ENCODE measurements at regions not wholly inside any gene's neighbourhood (a gene's known extent, or its start where the extent isn't known, plus 50 kb on each side); places are given as distances from the start of the nearest gene placed in this dataset.

DNA sequence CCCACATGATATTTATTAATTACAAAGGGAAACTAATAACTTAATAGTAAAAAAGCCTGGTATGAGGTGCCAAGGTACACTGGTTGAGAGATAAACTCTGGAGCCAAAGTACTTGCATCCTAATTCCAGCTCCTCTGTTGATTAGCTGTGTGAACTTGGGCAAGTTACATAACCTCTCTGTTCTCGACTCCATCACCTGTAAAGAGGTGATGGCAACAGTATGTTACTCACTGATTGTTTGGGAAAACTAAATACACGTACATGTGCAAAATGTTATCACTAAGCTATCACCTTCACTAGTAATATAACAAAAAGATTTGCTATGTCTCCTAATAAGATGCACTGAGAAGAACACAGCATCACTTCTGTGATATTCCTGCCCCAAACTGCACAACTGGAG lies 206.4 kb downstream of the MEX3B start (continued):
- TF ChIP-seq, protein P1, sequence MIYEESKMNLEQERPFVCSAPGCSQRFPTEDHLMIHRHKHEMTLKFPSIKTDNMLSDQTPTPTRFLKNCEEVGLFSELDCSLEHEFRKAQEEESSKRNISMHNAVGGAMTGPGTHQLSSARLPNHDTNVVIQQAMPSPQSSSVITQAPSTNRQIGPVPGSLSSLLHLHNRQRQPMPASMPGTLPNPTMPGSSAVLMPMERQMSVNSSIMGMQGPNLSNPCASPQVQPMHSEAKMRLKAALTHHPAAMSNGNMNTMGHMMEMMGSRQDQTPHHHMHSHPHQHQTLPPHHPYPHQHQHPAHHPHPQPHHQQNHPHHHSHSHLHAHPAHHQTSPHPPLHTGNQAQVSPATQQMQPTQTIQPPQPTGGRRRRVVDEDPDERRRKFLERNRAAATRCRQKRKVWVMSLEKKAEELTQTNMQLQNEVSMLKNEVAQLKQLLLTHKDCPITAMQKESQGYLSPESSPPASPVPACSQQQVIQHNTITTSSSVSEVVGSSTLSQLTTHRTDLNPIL (CRISPR knock-in tag; IDR thresholded peaks at IDR 0.05) = no peak
- TF ChIP-seq, protein P2, sequence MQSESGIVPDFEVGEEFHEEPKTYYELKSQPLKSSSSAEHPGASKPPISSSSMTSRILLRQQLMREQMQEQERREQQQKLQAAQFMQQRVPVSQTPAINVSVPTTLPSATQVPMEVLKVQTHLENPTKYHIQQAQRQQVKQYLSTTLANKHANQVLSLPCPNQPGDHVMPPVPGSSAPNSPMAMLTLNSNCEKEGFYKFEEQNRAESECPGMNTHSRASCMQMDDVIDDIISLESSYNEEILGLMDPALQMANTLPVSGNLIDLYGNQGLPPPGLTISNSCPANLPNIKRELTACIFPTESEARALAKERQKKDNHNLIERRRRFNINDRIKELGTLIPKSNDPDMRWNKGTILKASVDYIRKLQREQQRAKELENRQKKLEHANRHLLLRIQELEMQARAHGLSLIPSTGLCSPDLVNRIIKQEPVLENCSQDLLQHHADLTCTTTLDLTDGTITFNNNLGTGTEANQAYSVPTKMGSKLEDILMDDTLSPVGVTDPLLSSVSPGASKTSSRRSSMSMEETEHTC (IDR thresholded peaks at IDR 0.05) = no peak
- TF ChIP-seq CHD1 (IDR thresholded peaks at IDR 0.05; ENCODE audit: low read length) = no peak
- peak; percentile 60 for TF ChIP-seq ZFP36 (IDR thresholded peaks at IDR 0.05; ENCODE audit: low read depth, low read length, partially characterized antibody)
- TF ChIP-seq SMARCE1 (IDR thresholded peaks at IDR 0.05) = no peak
- TF ChIP-seq MTA2 (IDR thresholded peaks at IDR 0.05; ENCODE audit: low read depth) = no peak
- TF ChIP-seq POU5F1 (IDR thresholded peaks at IDR 0.05; ENCODE audit: borderline replicate concordance, low read depth, low read length, partially characterized antibody) = no peak
- TF ChIP-seq ZNF133 (CRISPR knock-in tag; IDR thresholded peaks at IDR 0.05) = no peak
- no peak for TF ChIP-seq HEY1 (CRISPR knock-in tag; IDR thresholded peaks at IDR 0.05; ENCODE audit: borderline replicate concordance)
- TF ChIP-seq PHF20 (IDR thresholded peaks at IDR 0.05; ENCODE audit: partially characterized antibody) = no peak
- no peak for TF ChIP-seq JUND (IDR thresholded peaks at IDR 0.05; ENCODE audit: borderline replicate concordance, low read depth, low read length)
- no peak for TF ChIP-seq JUND (tag; IDR thresholded peaks at IDR 0.05; ENCODE audit: borderline replicate concordance, low read depth, low read length)
- TF ChIP-seq KLF6 (CRISPR knock-in tag; IDR thresholded peaks at IDR 0.05; ENCODE audit: borderline replicate concordance) = no peak
- TF ChIP-seq RBM25 (IDR thresholded peaks at IDR 0.05; ENCODE audit: low read depth, low read length, severe bottlenecking) = peak; percentile 76
- no peak for TF ChIP-seq ZNF696 (CRISPR knock-in tag; conservative IDR thresholded peaks at IDR 0.05)
- no peak for TF ChIP-seq PATZ1 (CRISPR knock-in tag; IDR thresholded peaks at IDR 0.05; ENCODE audit: borderline replicate concordance)
